K562 (cell line): ENCODE measurements at regions not wholly inside any gene's neighbourhood (a gene's known extent, or its start where the extent isn't known, plus 50 kb on each side); places are given as distances from the start of the nearest gene placed in this dataset.

Source experiments
- ARNT ChIP-seq, 2 experiments: fragments of 450-650 bp; IDR thresholded peaks; 2 replicates each; pipeline ENCODE4 v1.6.1; 2016; ENCODE audit warnings: mild to moderate bottlenecking in 1 of 2
- BCLAF1 ChIP-seq, 2 experiments: fragments of 450-650 bp in 1 of 2; IDR thresholded peaks; 2 replicates each; pipeline ENCODE4 v1.6.1; 2011 to 2017; ENCODE audit warnings: low read depth in 2 of 2, antibody characterized with exemption in 1 of 2, borderline replicate concordance in 1 of 2, low read length in 1 of 2, mild to moderate bottlenecking in 1 of 2, mixed read lengths in 1 of 2; ENCODE audit not compliant: control insufficient read depth in 1 of 2
- CBX3 ChIP-seq, 2 experiments: IDR thresholded peaks; 1 replicate in 1 of 2; 2 replicates in 1 of 2; pipeline ENCODE4 v1.6.1; 2012; ENCODE audit warnings: inconsistent platforms in 2 of 2, low read length in 2 of 2, borderline replicate concordance in 1 of 2, control low read depth in 1 of 2
- GTF2F1 ChIP-seq: IDR thresholded peaks from 2 replicates; pipeline ENCODE4 v1.6.1; 2011; ENCODE audit warnings: low read depth, low read length, improper control_type of control experiment
- HINFP ChIP-seq: fragments of 450-650 bp; conservative IDR thresholded peaks from 2 replicates; pipeline ENCODE4 v1.6.1; 2016; ENCODE audit warnings: missing genetic modification characterization, low read depth, mild to moderate bottlenecking, control low read depth, missing compliant biosample characterization
- MGA ChIP-seq: fragments of 450-650 bp; IDR thresholded peaks from 2 replicates; pipeline ENCODE4 v1.6.1; 2016; ENCODE audit warnings: mild to moderate bottlenecking, moderate library complexity
- NR2C1 ChIP-seq, 2 experiments: fragments of 450-650 bp; IDR thresholded peaks; 2 replicates each; pipeline ENCODE4 v1.6.1; 2017; ENCODE audit warnings: mild to moderate bottlenecking in 2 of 2, antibody characterized with exemption in 1 of 2, inconsistent platforms in 1 of 2, missing compliant biosample characterization in 1 of 2, missing genetic modification characterization in 1 of 2
- STAT5A ChIP-seq: IDR thresholded peaks from 2 replicates; pipeline ENCODE4 v1.6.1; 2012; ENCODE audit warnings: low read length, inconsistent platforms, borderline replicate concordance
- ZNF184 ChIP-seq: sonication (generic); formaldehyde crosslinking; IDR thresholded peaks from 2 replicates; pipeline ENCODE4 v1.5.0; 2020; ENCODE audit warnings: missing genetic modification reagents
- ZNF699 ChIP-seq: fragments of 250-450 bp; sonication (Bioruptor Pico); IDR thresholded peaks from 2 replicates; pipeline ENCODE4 v1.8.0; 2021; ENCODE audit warnings: mild to moderate bottlenecking, moderate library complexity; ENCODE audit not compliant: insufficient replicate concordance

DNA sequence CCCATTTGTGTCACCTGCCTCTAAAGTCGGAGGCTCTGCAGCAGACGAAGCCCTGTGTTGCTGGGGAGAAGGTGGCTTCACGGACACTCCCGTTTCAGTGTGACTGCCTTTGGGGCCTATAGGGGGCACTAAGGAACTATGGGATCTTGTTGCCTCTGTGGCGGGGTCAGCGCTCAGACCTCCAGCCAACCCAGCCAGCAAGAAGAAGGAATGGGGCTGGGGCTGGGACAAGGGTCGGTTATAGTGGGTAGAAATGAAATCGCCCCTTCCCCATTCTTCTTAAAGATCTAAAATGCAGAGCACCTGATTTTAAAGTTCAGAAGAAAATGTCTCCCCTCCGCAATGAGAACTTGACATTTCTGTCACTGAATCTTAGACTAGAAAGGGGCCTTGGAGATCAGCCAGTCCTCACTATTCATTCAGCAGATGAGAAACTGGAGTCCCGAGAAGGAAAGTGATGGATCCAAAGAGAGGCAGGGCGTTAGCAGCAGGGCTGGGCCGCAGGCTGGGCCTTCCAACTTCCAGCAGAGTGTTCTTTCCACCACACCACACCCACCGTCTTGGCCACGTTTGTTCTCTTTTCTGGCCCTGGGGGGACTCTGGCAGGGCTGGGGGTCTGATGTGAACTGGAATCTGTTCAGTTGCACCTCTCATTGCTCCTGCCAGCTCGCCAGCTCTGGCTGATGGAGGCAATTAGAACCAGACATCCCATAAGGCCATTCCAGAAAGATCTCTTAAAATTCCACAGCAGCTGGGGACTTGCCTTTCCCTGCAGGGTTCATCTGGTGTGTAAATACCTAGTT, 195.4 kb downstream of the OPA1 start (continued):
- TF ChIP-seq CBX3 (IDR thresholded peaks at IDR 0.05; ENCODE audit: borderline replicate concordance in 1 of 2, low read length in 2 of 2) (no peak), NR2C1 (IDR thresholded peaks at IDR 0.05) (no peak), NR2C1 (tag; IDR thresholded peaks at IDR 0.05) (no peak), STAT5A (no peak), HINFP (no peak), GTF2F1 (no peak), ARNT (IDR thresholded peaks at IDR 0.05) (no peak), BCLAF1 (IDR thresholded peaks at IDR 0.05; ENCODE audit: borderline replicate concordance in 1 of 2, control insufficient read depth in 1 of 2, low read depth in 2 of 2, low read length in 1 of 2) (no peak), ZNF699 (CRISPR knock-in tag) (no peak), MGA (0 out of 2 replicates have a peak, but pooled peaks have one; percentile 34), ZNF184 (CRISPR knock-in tag) (no peak)
